ENCODE measurements at regions not wholly inside any gene's neighbourhood (a gene's known extent, or its start where the extent isn't known, plus 50 kb on each side); places are given as distances from the start of the nearest gene placed in this dataset.

DNA sequence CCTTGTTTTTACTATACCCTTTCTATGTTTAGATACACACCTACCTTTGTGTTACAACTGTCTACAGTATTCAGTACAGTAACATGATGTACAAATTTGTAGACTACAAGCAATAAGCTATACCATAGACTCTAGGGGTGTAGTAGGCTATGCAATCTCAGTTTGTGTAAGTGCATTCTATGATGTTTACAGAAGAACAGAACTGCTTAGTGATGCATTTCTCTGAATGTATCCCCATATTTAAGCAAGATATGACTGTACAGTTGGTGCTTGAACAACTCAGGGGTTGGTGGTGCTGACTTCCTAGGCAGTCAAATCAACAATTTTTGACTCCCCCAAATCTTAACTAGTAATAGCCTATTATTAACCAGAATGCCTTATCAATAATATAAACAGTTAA lies 467.1 kb upstream of the TGFBR2 start:
- TF ChIP-seq, protein P1, sequence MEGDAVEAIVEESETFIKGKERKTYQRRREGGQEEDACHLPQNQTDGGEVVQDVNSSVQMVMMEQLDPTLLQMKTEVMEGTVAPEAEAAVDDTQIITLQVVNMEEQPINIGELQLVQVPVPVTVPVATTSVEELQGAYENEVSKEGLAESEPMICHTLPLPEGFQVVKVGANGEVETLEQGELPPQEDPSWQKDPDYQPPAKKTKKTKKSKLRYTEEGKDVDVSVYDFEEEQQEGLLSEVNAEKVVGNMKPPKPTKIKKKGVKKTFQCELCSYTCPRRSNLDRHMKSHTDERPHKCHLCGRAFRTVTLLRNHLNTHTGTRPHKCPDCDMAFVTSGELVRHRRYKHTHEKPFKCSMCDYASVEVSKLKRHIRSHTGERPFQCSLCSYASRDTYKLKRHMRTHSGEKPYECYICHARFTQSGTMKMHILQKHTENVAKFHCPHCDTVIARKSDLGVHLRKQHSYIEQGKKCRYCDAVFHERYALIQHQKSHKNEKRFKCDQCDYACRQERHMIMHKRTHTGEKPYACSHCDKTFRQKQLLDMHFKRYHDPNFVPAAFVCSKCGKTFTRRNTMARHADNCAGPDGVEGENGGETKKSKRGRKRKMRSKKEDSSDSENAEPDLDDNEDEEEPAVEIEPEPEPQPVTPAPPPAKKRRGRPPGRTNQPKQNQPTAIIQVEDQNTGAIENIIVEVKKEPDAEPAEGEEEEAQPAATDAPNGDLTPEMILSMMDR (conservative IDR thresholded peaks at IDR 0.05 in 1 of 2, IDR thresholded peaks at IDR 0.05 in 1 of 2; ENCODE audit: low read depth in 1 of 2, low read length in 2 of 2): no peak
- TF ChIP-seq EZH2 (IDR thresholded peaks at IDR 0.05; ENCODE audit: low read length, missing control alignments): no peak

Data from fibroblast of lung (primary cell).